ENCODE measurements at regions not wholly inside any gene's neighbourhood (a gene's known extent, or its start where the extent isn't known, plus 50 kb on each side); places are given as distances from the start of the nearest gene placed in this dataset.

DNA sequence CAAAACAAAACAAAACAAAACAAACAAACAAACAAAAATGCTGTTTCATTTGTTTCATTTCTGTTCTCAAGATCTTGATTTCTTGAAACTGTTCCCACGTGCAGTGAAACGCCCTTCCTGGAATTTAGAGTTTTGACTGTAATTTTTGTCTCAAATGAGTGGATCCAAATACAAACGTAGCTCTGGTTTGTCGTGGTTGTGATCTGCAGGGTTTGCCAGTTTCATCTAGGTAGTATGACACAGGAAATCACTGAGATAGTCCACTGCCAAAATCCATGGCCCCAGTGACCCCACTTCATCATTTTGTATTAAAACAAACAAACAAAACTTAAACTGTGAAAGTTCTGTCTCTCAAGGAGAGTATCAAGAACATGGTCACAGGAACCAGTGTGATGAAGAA is 838.6 kb downstream of the BCL11B start:
- TF ChIP-seq ZNF610 (tag by site-specific recombination; IDR thresholded peaks at IDR 0.05; ENCODE audit: borderline replicate concordance): no peak
- TF ChIP-seq ZNF302 (tag by site-specific recombination; IDR thresholded peaks at IDR 0.05; ENCODE audit: low read depth): no peak
- TF ChIP-seq, protein P1, sequence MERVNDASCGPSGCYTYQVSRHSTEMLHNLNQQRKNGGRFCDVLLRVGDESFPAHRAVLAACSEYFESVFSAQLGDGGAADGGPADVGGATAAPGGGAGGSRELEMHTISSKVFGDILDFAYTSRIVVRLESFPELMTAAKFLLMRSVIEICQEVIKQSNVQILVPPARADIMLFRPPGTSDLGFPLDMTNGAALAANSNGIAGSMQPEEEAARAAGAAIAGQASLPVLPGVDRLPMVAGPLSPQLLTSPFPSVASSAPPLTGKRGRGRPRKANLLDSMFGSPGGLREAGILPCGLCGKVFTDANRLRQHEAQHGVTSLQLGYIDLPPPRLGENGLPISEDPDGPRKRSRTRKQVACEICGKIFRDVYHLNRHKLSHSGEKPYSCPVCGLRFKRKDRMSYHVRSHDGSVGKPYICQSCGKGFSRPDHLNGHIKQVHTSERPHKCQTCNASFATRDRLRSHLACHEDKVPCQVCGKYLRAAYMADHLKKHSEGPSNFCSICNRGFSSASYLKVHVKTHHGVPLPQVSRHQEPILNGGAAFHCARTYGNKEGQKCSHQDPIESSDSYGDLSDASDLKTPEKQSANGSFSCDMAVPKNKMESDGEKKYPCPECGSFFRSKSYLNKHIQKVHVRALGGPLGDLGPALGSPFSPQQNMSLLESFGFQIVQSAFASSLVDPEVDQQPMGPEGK (tag by site-specific recombination; IDR thresholded peaks at IDR 0.05): no peak
- no peak for TF ChIP-seq ZNF654 (tag by site-specific recombination; IDR thresholded peaks at IDR 0.05; ENCODE audit: low read depth)
- no peak for TF ChIP-seq ZNF132 (tag by site-specific recombination; IDR thresholded peaks at IDR 0.05; ENCODE audit: borderline replicate concordance)
